Hepatocyte (in vitro differentiated cells): ENCODE measurements at regions not wholly inside any gene's neighbourhood (a gene's known extent, or its start where the extent isn't known, plus 50 kb on each side); places are given as distances from the start of the nearest gene placed in this dataset.

Experiments
- DNase-seq: peaks from one replicate; pipeline ENCODE4 v3.0.0-alpha.2; 2016; ENCODE audit warnings: low spot score
- H2AFZ ChIP-seq: fragments of 200-600 bp; sonication (generic); 2 replicates; pipeline ENCODE4 v1.6.0; 2016; ENCODE audit warnings: antibody characterized with exemption, mild to moderate bottlenecking
- H3K27ac ChIP-seq: fragments of 200-600 bp; sonication (generic); 2 replicates; pipeline ENCODE4 v1.5.1; 2016; ENCODE audit warnings: mild to moderate bottlenecking
- H3K27me3 ChIP-seq: fragments of 200-600 bp; sonication (generic); 2 replicates; pipeline ENCODE4 v1.6.1; 2016
- H3K36me3 ChIP-seq: fragments of 200-600 bp; sonication (generic); replicated peaks from 2 replicates; pipeline ENCODE4 v1.5.1; 2016; ENCODE audit warnings: low read depth; ENCODE audit not compliant: insufficient read depth
- H3K4me1 ChIP-seq: fragments of 200-600 bp; sonication (generic); 2 replicates; pipeline ENCODE4 v1.5.1; 2016; ENCODE audit warnings: mild to moderate bottlenecking, moderate library complexity; ENCODE audit not compliant: insufficient read depth
- H3K4me2 ChIP-seq: fragments of 200-600 bp; sonication (generic); 2 replicates; pipeline ENCODE4 v1.6.0; 2016
- H3K4me3 ChIP-seq: fragments of 200-600 bp; sonication (generic); 2 replicates; pipeline ENCODE4 v1.5.1; 2016; ENCODE audit warnings: mild to moderate bottlenecking
- H3K79me2 ChIP-seq: fragments of 200-600 bp; sonication (generic); 2 replicates; pipeline ENCODE4 v1.6.0; 2017; ENCODE audit warnings: mild to moderate bottlenecking
- H3K9me2 ChIP-seq: fragments of 200-600 bp; sonication (generic); replicated peaks from 2 replicates; pipeline ENCODE4 v1.6.0; 2017; ENCODE audit warnings: mild to moderate bottlenecking; ENCODE audit not compliant: insufficient read depth
- H3K9me3 ChIP-seq: fragments of 200-600 bp; sonication (generic); 2 replicates; pipeline ENCODE4 v1.5.1; 2016; ENCODE audit warnings: low read depth, mild to moderate bottlenecking
- H4K20me1 ChIP-seq: fragments of 200-600 bp; sonication (generic); 2 replicates; pipeline ENCODE4 v1.6.0; 2016; ENCODE audit warnings: mild to moderate bottlenecking; ENCODE audit not compliant: insufficient read depth, poor library complexity, severe bottlenecking
- CTCF ChIP-seq: fragments of 200-600 bp; sonication (generic); IDR thresholded peaks from 2 replicates; pipeline ENCODE4 v1.5.1; 2016; ENCODE audit warnings: antibody characterized with exemption, mild to moderate bottlenecking; ENCODE audit not compliant: poor library complexity
- EZH2 ChIP-seq: fragments of 200-600 bp; sonication (generic); IDR thresholded peaks from 2 replicates; pipeline ENCODE4 v1.6.1; 2016; ENCODE audit warnings: antibody characterized with exemption, mild to moderate bottlenecking, borderline replicate concordance
- EZH2phosphoT487 ChIP-seq: fragments of 200-600 bp; sonication (generic); IDR thresholded peaks from one replicate; pipeline ENCODE4 v1.6.1; 2018; ENCODE audit warnings: antibody characterized with exemption, mild to moderate bottlenecking, low read depth, moderate library complexity; ENCODE audit not compliant: unreplicated experiment, severe bottlenecking
- WGBS: methylation state at CpG from one replicate; pipeline ENCODE4 v1.1.6; 2016; ENCODE audit warnings: low lambda C conversion rate; ENCODE audit errors: missing lambda C conversion rate; 5-methylcytosine and 5-hydroxymethylcytosine counted together

- 92% methylated on average over 2 of the region's 2 CpGs for WGBS
- Histone ChIP-seq H2AFZ (no peak overlapping the region), H3K9me2 (no peaks in the 10 kb centered on the region), H3K27me3 (no peaks in the 10 kb centered on the region), H3K4me3 (no peak overlapping the region), H3K9me3 (no peaks in the 10 kb centered on the region), H3K4me1 (no peaks in the 10 kb centered on the region), H3K27ac (no peak overlapping the region), H3K4me2 (no peak overlapping the region), H4K20me1 (no peaks in the 10 kb centered on the region), H3K79me2 (no peaks in the 10 kb centered on the region), H3K36me3 (no peaks in the 10 kb centered on the region)
- TF ChIP-seq CTCF (no peak), EZH2phosphoT487 (no peak), EZH2 (no peak)
- DNase-seq = no peak
Observed at GRCh38 chr5:38724301-38725030, 121.3 kb upstream of the OSMR start.

DNA sequence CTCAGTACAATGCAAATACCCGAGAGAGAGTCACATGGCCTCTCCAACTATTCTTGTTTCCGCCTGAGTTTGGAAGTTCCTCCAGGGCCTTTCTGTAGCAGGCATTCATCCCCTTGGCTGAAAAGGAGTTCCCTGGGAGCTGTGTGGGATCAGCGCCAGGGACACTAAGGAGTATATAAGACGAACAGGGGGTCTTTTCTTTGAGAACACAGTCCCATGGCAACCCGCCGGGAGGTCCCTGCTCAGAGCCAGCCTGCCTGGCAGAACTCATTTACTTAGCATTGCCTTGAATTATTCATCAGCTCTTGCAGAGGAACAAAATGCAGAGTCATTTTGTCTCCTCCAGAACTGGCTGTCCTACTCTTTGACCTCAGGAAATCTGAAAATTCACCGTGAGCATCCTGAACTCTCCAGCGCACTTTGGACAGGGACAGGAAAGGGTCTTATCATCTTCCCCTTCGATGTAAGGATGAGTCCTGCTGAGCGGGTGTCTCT, 120.4 kb upstream of the OSMR start:
- no peak overlapping the region for H3K27ac ChIP-seq
- no peak overlapping the region for H2AFZ ChIP-seq
- no peaks in the 10 kb centered on the region for H3K4me1 ChIP-seq
- no peaks in the 10 kb centered on the region for H3K9me3 ChIP-seq
- 84% methylated on average over 10 of the region's 10 CpGs for WGBS
- TF ChIP-seq EZH2phosphoT487 (no peak), CTCF (no peak), EZH2 (no peak)
- H3K4me2 ChIP-seq = no peak overlapping the region
- H4K20me1 ChIP-seq = no peaks in the 10 kb centered on the region
- no peak overlapping the region for H3K4me3 ChIP-seq
- H3K27me3 ChIP-seq = no peaks in the 10 kb centered on the region
- no peaks in the 10 kb centered on the region for H3K79me2 ChIP-seq
- DNase-seq = no peak
- no peaks in the 10 kb centered on the region for H3K9me2 ChIP-seq
- no peaks in the 10 kb centered on the region for H3K36me3 ChIP-seq

DNA sequence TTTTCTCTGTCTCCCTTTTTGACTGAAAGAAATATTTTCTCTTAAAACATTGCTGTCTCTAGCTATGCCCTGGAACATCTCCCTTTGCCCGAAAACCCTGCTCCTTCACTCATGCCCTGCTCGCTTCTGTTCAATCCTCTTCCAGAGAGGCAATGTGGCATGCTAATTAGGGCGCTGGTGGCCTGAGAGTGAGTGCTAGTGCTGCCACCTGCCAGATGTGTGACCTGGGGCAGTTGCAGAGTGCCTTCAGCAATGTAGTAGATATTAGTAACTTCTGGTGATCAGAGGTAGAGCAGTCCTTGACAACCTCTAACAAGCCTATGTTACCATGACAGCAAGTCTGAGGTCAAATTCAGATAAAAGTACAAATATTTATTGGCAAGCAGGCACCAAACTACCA, 119.5 kb upstream of the OSMR start:
- Histone ChIP-seq H3K4me2 (no peak overlapping the region), H3K27me3 (no peaks in the 10 kb centered on the region), H3K4me1 (no peaks in the 10 kb centered on the region), H3K9me2 (no peaks in the 10 kb centered on the region), H3K4me3 (no peak overlapping the region), H3K27ac (no peak overlapping the region), H4K20me1 (no peaks in the 10 kb centered on the region), H3K9me3 (no peaks in the 10 kb centered on the region), H3K36me3 (no peaks in the 10 kb centered on the region), H2AFZ (no peak overlapping the region), H3K79me2 (no peaks in the 10 kb centered on the region)
- DNase-seq = no peak
- TF ChIP-seq EZH2 (no peak), EZH2phosphoT487 (no peak), CTCF (no peak)
- WGBS = 99% methylated on average over 3 of the region's 3 CpGs
